Neural crest cell (in vitro differentiated cells): ENCODE measurements at regions not wholly inside any gene's neighbourhood (a gene's known extent, or its start where the extent isn't known, plus 50 kb on each side); places are given as distances from the start of the nearest gene placed in this dataset.

Experiments used
- DNase-seq: peaks from one replicate; pipeline ENCODE4 v3.0.0; 2021; ENCODE audit warnings: low read depth, mixed read lengths, low spot score
- H3K27ac Mint-ChIP-seq: one replicate; pipeline ENCODE4 v1.8.0; 2021; ENCODE audit warnings: mild to moderate bottlenecking, mixed read lengths; ENCODE audit not compliant: unreplicated experiment
- H3K27me3 Mint-ChIP-seq: 2 replicates; pipeline ENCODE4 v1.8.0; 2021; ENCODE audit warnings: low read depth, mild to moderate bottlenecking, mixed read lengths
- H3K36me3 Mint-ChIP-seq: 2 replicates; pipeline ENCODE4 v1.8.0; 2021; ENCODE audit warnings: low read depth, mild to moderate bottlenecking, mixed read lengths
- H3K4me1 Mint-ChIP-seq: 2 replicates; pipeline ENCODE4 v1.8.0; 2021; ENCODE audit warnings: mixed read lengths
- H3K4me3 Mint-ChIP-seq: one replicate; pipeline ENCODE4 v1.8.0; 2021; ENCODE audit warnings: mild to moderate bottlenecking, mixed read lengths
- H3K9me3 Mint-ChIP-seq: 2 replicates; pipeline ENCODE4 v1.8.0; 2021; ENCODE audit warnings: mixed read lengths
- TF ChIP-seq, protein P1 (sequence below): fragments of 200-600 bp; sonication (generic); conservative IDR thresholded peaks from 2 replicates; pipeline ENCODE4 v1.5.0; 2021; ENCODE audit warnings: antibody characterized with exemption, mild to moderate bottlenecking

DNA sequence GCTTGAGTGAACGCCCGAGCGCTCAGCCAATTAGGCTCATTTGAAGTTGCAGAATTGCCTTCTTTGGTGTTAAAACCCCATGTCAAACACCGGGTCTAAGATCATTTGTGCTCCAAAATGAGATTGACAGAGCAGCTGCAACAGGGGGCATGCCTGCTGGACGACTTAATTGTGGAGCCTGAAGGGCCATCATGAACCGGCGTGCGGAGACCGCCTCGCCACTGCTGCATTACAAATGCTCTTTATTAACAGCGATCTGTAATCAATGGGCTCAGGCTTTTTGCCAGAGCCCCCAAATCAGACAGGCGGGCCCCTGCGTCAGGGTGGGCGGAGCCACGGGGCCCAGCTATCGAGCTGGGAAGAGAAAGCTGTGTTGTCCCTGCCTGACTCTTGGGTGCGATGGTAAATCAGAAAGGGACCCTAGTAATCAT is 183.2 kb downstream of the SIM1 start:
- Mint-ChIP-seq H3K4me1 (peaks cover 16% of the 10 kb centered on the region), H3K27ac (no peak overlapping the region), H3K36me3 (no peaks in the 10 kb centered on the region), H3K4me3 (peak overlapping the region; percentile 73), H3K27me3 (peaks cover 63% of the 10 kb centered on the region), H3K9me3 (no peaks in the 10 kb centered on the region)
- TF ChIP-seq, protein P1, sequence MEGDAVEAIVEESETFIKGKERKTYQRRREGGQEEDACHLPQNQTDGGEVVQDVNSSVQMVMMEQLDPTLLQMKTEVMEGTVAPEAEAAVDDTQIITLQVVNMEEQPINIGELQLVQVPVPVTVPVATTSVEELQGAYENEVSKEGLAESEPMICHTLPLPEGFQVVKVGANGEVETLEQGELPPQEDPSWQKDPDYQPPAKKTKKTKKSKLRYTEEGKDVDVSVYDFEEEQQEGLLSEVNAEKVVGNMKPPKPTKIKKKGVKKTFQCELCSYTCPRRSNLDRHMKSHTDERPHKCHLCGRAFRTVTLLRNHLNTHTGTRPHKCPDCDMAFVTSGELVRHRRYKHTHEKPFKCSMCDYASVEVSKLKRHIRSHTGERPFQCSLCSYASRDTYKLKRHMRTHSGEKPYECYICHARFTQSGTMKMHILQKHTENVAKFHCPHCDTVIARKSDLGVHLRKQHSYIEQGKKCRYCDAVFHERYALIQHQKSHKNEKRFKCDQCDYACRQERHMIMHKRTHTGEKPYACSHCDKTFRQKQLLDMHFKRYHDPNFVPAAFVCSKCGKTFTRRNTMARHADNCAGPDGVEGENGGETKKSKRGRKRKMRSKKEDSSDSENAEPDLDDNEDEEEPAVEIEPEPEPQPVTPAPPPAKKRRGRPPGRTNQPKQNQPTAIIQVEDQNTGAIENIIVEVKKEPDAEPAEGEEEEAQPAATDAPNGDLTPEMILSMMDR = no peak
- peak; percentile 38 for DNase-seq

GRCh38 chr6:100276311-100277057 is 188.2 kb downstream of the SIM1 start:
- no peak overlapping the region for H3K4me3 Mint-ChIP-seq
- TF ChIP-seq, protein P1 = no peak
- peaks cover 33% of the 10 kb centered on the region for H3K27me3 Mint-ChIP-seq
- peaks cover 2% of the 10 kb centered on the region for H3K9me3 Mint-ChIP-seq
- no peak for DNase-seq
- H3K4me1 Mint-ChIP-seq = peaks cover 7% of the 10 kb centered on the region
- H3K36me3 Mint-ChIP-seq = peaks cover 3% of the 10 kb centered on the region
- no peak overlapping the region for H3K27ac Mint-ChIP-seq

DNA sequence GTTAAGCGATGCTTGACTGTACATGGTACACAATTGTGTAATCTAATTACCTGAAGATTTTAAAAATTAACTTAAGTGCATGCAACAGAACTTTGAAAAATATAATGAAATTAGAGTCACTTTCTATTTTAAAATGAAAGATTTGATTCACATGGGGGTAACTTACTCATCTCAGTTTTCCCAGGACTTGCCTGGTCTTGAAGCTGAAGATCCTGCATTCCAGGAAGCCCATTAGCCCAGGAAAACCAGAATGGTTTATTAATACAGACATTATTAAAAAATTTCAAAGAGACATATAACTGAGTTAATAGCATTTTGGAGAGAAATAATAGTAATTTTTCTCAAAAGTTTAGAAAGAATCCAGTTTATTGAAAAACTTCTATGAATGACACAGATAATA is 190.6 kb downstream of the SIM1 start:
- Mint-ChIP-seq H3K27me3 (peaks cover 19% of the 10 kb centered on the region), H3K4me1 (no peaks in the 10 kb centered on the region), H3K27ac (no peak overlapping the region), H3K4me3 (no peak overlapping the region), H3K9me3 (peaks cover 2% of the 10 kb centered on the region), H3K36me3 (peaks cover 3% of the 10 kb centered on the region)
- DNase-seq = no peak
- TF ChIP-seq, protein P1 = no peak

- Mint-ChIP-seq H3K4me3 (no peak overlapping the region), H3K27ac (no peak overlapping the region), H3K9me3 (peaks cover 2% of the 10 kb centered on the region), H3K4me1 (no peaks in the 10 kb centered on the region), H3K27me3 (peaks cover 11% of the 10 kb centered on the region), H3K36me3 (peaks cover 3% of the 10 kb centered on the region)
- no peak for DNase-seq
- TF ChIP-seq, protein P1 = no peak
Observed at GRCh38 chr6:100271625-100272024, 193.1 kb downstream of the SIM1 start.

DNA sequence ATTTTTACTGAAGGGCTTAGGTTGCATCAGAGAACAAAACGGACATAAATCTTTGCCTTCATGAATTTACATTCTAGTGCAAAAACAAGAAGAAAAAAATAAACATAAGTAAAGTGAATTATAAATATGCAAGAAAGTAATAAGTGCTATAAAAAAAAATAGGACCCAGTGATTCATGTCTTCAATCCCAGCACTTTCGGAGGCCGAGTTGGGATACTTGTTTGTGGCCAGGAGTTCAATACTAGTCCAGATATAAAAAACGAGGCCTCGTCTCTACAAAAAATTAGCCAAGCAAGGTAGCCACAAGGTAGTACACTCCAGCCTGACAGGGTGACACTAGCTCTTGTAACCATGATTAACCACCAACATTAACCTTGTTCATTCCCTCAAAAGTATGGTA is 193.5 kb downstream of the SIM1 start:
- H3K27me3 Mint-ChIP-seq = peaks cover 8% of the 10 kb centered on the region
- H3K36me3 Mint-ChIP-seq = peaks cover 3% of the 10 kb centered on the region
- H3K27ac Mint-ChIP-seq = no peak overlapping the region
- no peak for DNase-seq
- H3K4me3 Mint-ChIP-seq = no peak overlapping the region
- H3K9me3 Mint-ChIP-seq = peaks cover 2% of the 10 kb centered on the region
- TF ChIP-seq, protein P1 = no peak
- no peaks in the 10 kb centered on the region for H3K4me1 Mint-ChIP-seq
